Heart right ventricle (tissue), 16 donors: ENCODE measurements at regions not wholly inside any gene's neighbourhood (a gene's known extent, or its start where the extent isn't known, plus 50 kb on each side); places are given as distances from the start of the nearest gene placed in this dataset.

Experiments used
- ATAC-seq, 8 donors: fragments of 200-7000 bp; cut with Tn5 transposase; one replicate each; pipeline ENCODE4 v1.9.1; 2020; ENCODE audit warnings: mild to moderate bottlenecking in 8 of 8, moderate library complexity in 8 of 8, moderate number of reproducible peaks in 1 of 8
- DNase-seq, 2 donors: peaks; one replicate each; pipeline ENCODE4 v3.0.0-alpha.2; 2020
- H3K27ac ChIP-seq, 10 donors: fragments of 200-600 bp; sonication (generic) in 2 of 10; one replicate each; pipeline versions ENCODE4 v1.5.0 to v1.8.0; 2020 to 2022; ENCODE audit warnings: mild to moderate bottlenecking in 3 of 10
- H3K27me3 ChIP-seq, 7 donors: fragments of 200-600 bp; one replicate each; pipeline ENCODE4 v1.8.0; 2021 to 2022; ENCODE audit warnings: mild to moderate bottlenecking in 2 of 7
- H3K36me3 ChIP-seq, 9 donors: fragments of 200-600 bp; sonication (generic) in 1 of 9; one replicate each; pipeline versions ENCODE4 v1.5.0 to v1.8.0; 2020 to 2022; ENCODE audit warnings: mild to moderate bottlenecking in 2 of 9
- H3K4me1 ChIP-seq, 9 donors: fragments of 200-600 bp; sonication (generic) in 1 of 9; one replicate each; pipeline versions ENCODE4 v1.5.0 to v1.8.0; 2020 to 2022; ENCODE audit warnings: mild to moderate bottlenecking in 4 of 9
- H3K4me3 ChIP-seq, 10 donors: fragments of 200-600 bp; sonication (generic) in 2 of 10; one replicate each; pipeline versions ENCODE4 v1.5.0 to v1.8.0; 2020 to 2022; ENCODE audit warnings: mild to moderate bottlenecking in 7 of 10, moderate library complexity in 2 of 10
- H3K9me3 ChIP-seq, 11 donors: fragments of 200-600 bp in 10 of 11; sonication (generic) in 2 of 11; one replicate each; pipeline versions ENCODE4 v1.5.0 to v1.8.0; 2013 to 2022; ENCODE audit warnings: mild to moderate bottlenecking in 2 of 11, control low read depth in 1 of 11, moderate library complexity in 1 of 11
- CTCF ChIP-seq, 9 donors: fragments of 200-600 bp; sonication (generic) in 2 of 9; IDR thresholded peaks; one replicate each; pipeline versions ENCODE4 v1.5.0 to v1.8.0; 2021 to 2022; ENCODE audit warnings: antibody characterized with exemption in 9 of 9, mild to moderate bottlenecking in 5 of 9, moderate library complexity in 1 of 9
- WGBS, 2 donors: extraction: QIAGEN DNeasy Blood & Tissue Kit; methylation state at CpG; one replicate each; pipeline ENCODE4 v1.1.7; 2013; ENCODE audit warnings: inconsistent platforms in 1 of 2; 5-methylcytosine and 5-hydroxymethylcytosine counted together
- intact Hi-C, 10 donors: fragments of 100-400 bp; cut with DNase I; formaldehyde crosslinking; loops; one replicate each; pipeline versions ENCODE4 v1.11.1 to v1.14.2; 2022
- donor health status: Arrhythmogenic right ventricular cardiomyopathy.
- donor health status: ischemic (EF 13 %, LVEDD 7.1; RV severe dilation, severe dysfunction).
- donor health status: healthy with polysubstance abuse.
- donor health status: DM: no; HTN: yes; CAD: no.
- donor health status: DM: no; HTN: no; CAD: no.
- donor health status: ischemic (EF 25% LVEDD 6.9; RV normal size, moderate dysfunction).
- donor health status: ischemic (EF 25% LVEDD 5.7; RV mildly dilated, moderate dysfunction).
- donor health status: healthy.
- donor health status: DM: yes; HTN: yes; CAD: no.
- donor health status: Ischemic cardiomyopathy.
- donor health status: ischemic (EF 35%, LVEDD 5.7; RV mildly dilated, moderate dysfunction).
- donor health status: nonischemic (EF 11% LVEDD 7.7; RV severe dilation, severe dysfunction).
- donor health status: DM: yes; HTN: yes; CAD: no.
- donor health status: PGD.
- donor health status: ischemic (EF 29% LVEDD 5.4; RV normal size, mild dysfunction).
- donor health status: nonischemic (EF 23%, LVEDD 6.1; RV moderate dilation, normal function).

- H3K36me3 ChIP-seq: no peaks in the 10 kb centered on the region
- H3K9me3 ChIP-seq: no peaks in the 10 kb centered on the region
- no peak for TF ChIP-seq CTCF (IDR thresholded peaks at IDR 0.05)
- peaks cover 0 to 4% (median 0%) of the 10 kb centered on the region in 9 donors for H3K4me1 ChIP-seq
- H3K27me3 ChIP-seq: no peaks in the 10 kb centered on the region
- ATAC-seq (no peak), DNase-seq (no peak)
- intact Hi-C loops: no loop called here
- H3K4me3 ChIP-seq: no peak overlapping the region
- no peak overlapping the region for H3K27ac ChIP-seq
These were observed 254.6 kb downstream of the RND3 start for GRCh38 chr2:150232871-150233270.

- Histone ChIP-seq H3K4me1 (peaks cover 0 to 4% (median 0%) of the 10 kb centered on the region in 9 donors), H3K9me3 (no peaks in the 10 kb centered on the region), H3K36me3 (no peaks in the 10 kb centered on the region), H3K4me3 (no peak overlapping the region), H3K27me3 (no peaks in the 10 kb centered on the region), H3K27ac (no peak overlapping the region)
- intact Hi-C loops: no loop called here
- ATAC-seq: no peak
- WGBS, 2 donors: 73 to 81% methylated on average over 1 of the region's 1 CpG
- no peak for TF ChIP-seq CTCF (IDR thresholded peaks at IDR 0.05)
- no peak for DNase-seq
These were observed 255.1 kb downstream of the RND3 start for GRCh38 chr2:150232321-150232720.

GRCh38 chr2:150230616-150231015 is 256.9 kb downstream of the RND3 start:
- H3K9me3 ChIP-seq: no peaks in the 10 kb centered on the region
- ATAC-seq (no peak), DNase-seq (no peak)
- no peak for TF ChIP-seq CTCF (IDR thresholded peaks at IDR 0.05)
- H3K27me3 ChIP-seq: no peaks in the 10 kb centered on the region
- H3K27ac ChIP-seq: no peak overlapping the region
- H3K4me1 ChIP-seq: peaks cover 0 to 4% (median 0%) of the 10 kb centered on the region in 9 donors
- intact Hi-C loops: no loop called here
- no peaks in the 10 kb centered on the region for H3K36me3 ChIP-seq
- H3K4me3 ChIP-seq: no peak overlapping the region
- 92 to 94% methylated on average over 1 of the region's 1 CpG for WGBS, 2 donors

- no peak for TF ChIP-seq CTCF (IDR thresholded peaks at IDR 0.05)
- Histone ChIP-seq H3K9me3 (no peaks in the 10 kb centered on the region), H3K27ac (no peak overlapping the region), H3K4me3 (no peak overlapping the region), H3K27me3 (no peaks in the 10 kb centered on the region), H3K4me1 (no peaks in the 10 kb centered on the region), H3K36me3 (no peaks in the 10 kb centered on the region)
- WGBS, 2 donors: 39 to 45% methylated on average over 1 of the region's 1 CpG
- ATAC-seq: no peak
- intact Hi-C loops: no loop called here
- DNase-seq: no peak
These were observed 257.5 kb downstream of the RND3 start for GRCh38 chr2:150230004-150230403.

- Histone ChIP-seq H3K27me3 (no peaks in the 10 kb centered on the region), H3K27ac (no peak overlapping the region), H3K9me3 (no peaks in the 10 kb centered on the region), H3K4me1 (no peaks in the 10 kb centered on the region), H3K4me3 (no peak overlapping the region), H3K36me3 (no peaks in the 10 kb centered on the region)
- intact Hi-C loops: no loop called here
- ATAC-seq (no peak), DNase-seq (no peak)
- 48 to 57% methylated on average over 1 of the region's 1 CpG for WGBS, 2 donors
- TF ChIP-seq CTCF (IDR thresholded peaks at IDR 0.05): no peak
These were observed 258.5 kb downstream of the RND3 start for GRCh38 chr2:150228936-150229335.
